ENCODE measurements at regions not wholly inside any gene's neighbourhood (a gene's known extent, or its start where the extent isn't known, plus 50 kb on each side); places are given as distances from the start of the nearest gene placed in this dataset.
"Not testable (repeated sequence)": the region's sequence is repeated elsewhere in the genome, so short reads cannot be mapped to it uniquely, and the experiment has no call there.

GRCh38 chr4:38534344-38535045 lies 129.5 kb upstream of the KLF3 start:
- TF ChIP-seq CTCF (IDR thresholded peaks at IDR 0.05; ENCODE audit: low read depth, low read length) (no peak), EZH2phosphoT487 (IDR thresholded peaks at IDR 0.05; ENCODE audit: low read depth) (no peak)
- Histone ChIP-seq H3K27me3 (ENCODE audit: low read depth, low read length) (peaks cover 46% of the 10 kb centered on the region), H3K4me2 (ENCODE audit: low read length) (no peak overlapping the region), H3K27ac (ENCODE audit: low read length) (no peak overlapping the region), H3K36me3 (replicated peaks; ENCODE audit: low read depth, low read length) (no peaks in the 10 kb centered on the region), H4K20me1 (ENCODE audit: insufficient read depth, low read length) (no peaks in the 10 kb centered on the region), H3K9ac (ENCODE audit: low read length) (no peak overlapping the region), H3K4me1 (ENCODE audit: low read length) (peaks cover 7% of the 10 kb centered on the region), H2AFZ (ENCODE audit: low read depth, low read length) (no peak overlapping the region), H3K4me3 (ENCODE audit: low read length) (no peak overlapping the region), H3K79me2 (ENCODE audit: low read length) (no peaks in the 10 kb centered on the region), H3K9me3 (ENCODE audit: insufficient read depth, low read length) (no peaks in the 10 kb centered on the region)

GRCh38 chr4:38535071-38535470 lies 128.9 kb upstream of the KLF3 start:
- not testable (repeated sequence) for H3K79me2 ChIP-seq (ENCODE audit: low read length); H3K36me3 ChIP-seq (replicated peaks; ENCODE audit: low read depth, low read length); H3K27ac ChIP-seq (ENCODE audit: low read length); H2AFZ ChIP-seq (ENCODE audit: low read depth, low read length); H3K4me2 ChIP-seq (ENCODE audit: low read length); H3K4me3 ChIP-seq (ENCODE audit: low read length); H3K4me1 ChIP-seq (ENCODE audit: low read length); H3K9me3 ChIP-seq (ENCODE audit: insufficient read depth, low read length); H3K9ac ChIP-seq (ENCODE audit: low read length); H4K20me1 ChIP-seq (ENCODE audit: insufficient read depth, low read length)
- H3K27me3 ChIP-seq (ENCODE audit: low read depth, low read length), result peaks cover 46% of the 10 kb centered on the region

- peaks cover 49% of the 10 kb centered on the region for H3K27me3 ChIP-seq (ENCODE audit: low read depth, low read length)
- TF ChIP-seq EZH2phosphoT487 (IDR thresholded peaks at IDR 0.05; ENCODE audit: low read depth) (no peak), CTCF (IDR thresholded peaks at IDR 0.05; ENCODE audit: low read depth, low read length) (no peak)
- no peaks in the 10 kb centered on the region for H3K9me3 ChIP-seq (ENCODE audit: insufficient read depth, low read length)
- H3K4me3 ChIP-seq (ENCODE audit: low read length), result no peak overlapping the region
- H3K36me3 ChIP-seq (replicated peaks; ENCODE audit: low read depth, low read length), result no peaks in the 10 kb centered on the region
- H2AFZ ChIP-seq (ENCODE audit: low read depth, low read length), result no peak overlapping the region
- H3K9ac ChIP-seq (ENCODE audit: low read length), result no peak overlapping the region
- no peak overlapping the region for H3K27ac ChIP-seq (ENCODE audit: low read length)
- H3K4me2 ChIP-seq (ENCODE audit: low read length), result no peak overlapping the region
- no peaks in the 10 kb centered on the region for H4K20me1 ChIP-seq (ENCODE audit: insufficient read depth, low read length)
- no peaks in the 10 kb centered on the region for H3K79me2 ChIP-seq (ENCODE audit: low read length)
- H3K4me1 ChIP-seq (ENCODE audit: low read length), result 0 out of 2 replicates have a peak, but pooled peaks cover 3% of the 10 kb centered on the region
Measured at GRCh38 chr4:38535717-38536116, 128.3 kb upstream of the KLF3 start.

GRCh38 chr4:38536716-38537115 lies 127.3 kb upstream of the KLF3 start:
- Histone ChIP-seq H4K20me1 (ENCODE audit: insufficient read depth, low read length) (no peaks in the 10 kb centered on the region), H3K27ac (ENCODE audit: low read length) (no peak overlapping the region), H2AFZ (ENCODE audit: low read depth, low read length) (no peak overlapping the region), H3K4me3 (ENCODE audit: low read length) (no peak overlapping the region), H3K4me2 (ENCODE audit: low read length) (no peak overlapping the region), H3K4me1 (ENCODE audit: low read length) (no peaks in the 10 kb centered on the region), H3K79me2 (ENCODE audit: low read length) (no peaks in the 10 kb centered on the region), H3K27me3 (ENCODE audit: low read depth, low read length) (peaks cover 50% of the 10 kb centered on the region), H3K36me3 (replicated peaks; ENCODE audit: low read depth, low read length) (no peaks in the 10 kb centered on the region), H3K9ac (ENCODE audit: low read length) (no peak overlapping the region), H3K9me3 (ENCODE audit: insufficient read depth, low read length) (no peaks in the 10 kb centered on the region)
- no peak for TF ChIP-seq CTCF (IDR thresholded peaks at IDR 0.05; ENCODE audit: low read depth, low read length)
